Mucosa of rectum (tissue), 2 donors: ENCODE measurements at regions not wholly inside any gene's neighbourhood (a gene's known extent, or its start where the extent isn't known, plus 50 kb on each side); places are given as distances from the start of the nearest gene placed in this dataset.
"Not testable (repeated sequence)": the region's sequence is repeated elsewhere in the genome, so short reads cannot be mapped to it uniquely, and the experiment has no call there.

Experiments used
- H3K27ac ChIP-seq, 2 donors: one replicate each; pipeline ENCODE4 v1.7.0; 2013; ENCODE audit warnings: inconsistent platforms in 2 of 2, low read depth in 2 of 2, low read length in 2 of 2
- H3K27me3 ChIP-seq, 2 donors: one replicate each; pipeline ENCODE4 v1.7.0; 2013; ENCODE audit warnings: low read length in 2 of 2; ENCODE audit not compliant: control insufficient read depth in 2 of 2, insufficient read depth in 2 of 2
- H3K36me3 ChIP-seq, 2 donors: one replicate each; pipeline ENCODE4 v1.7.0; 2013; ENCODE audit warnings: low read length in 2 of 2; ENCODE audit not compliant: control insufficient read depth in 2 of 2, insufficient read depth in 2 of 2
- H3K4me1 ChIP-seq, 2 donors: one replicate each; pipeline ENCODE4 v1.7.0; 2013; ENCODE audit warnings: low read length in 2 of 2, mild to moderate bottlenecking in 1 of 2; ENCODE audit not compliant: control insufficient read depth in 2 of 2, insufficient read depth in 2 of 2
- H3K4me3 ChIP-seq, 2 donors: one replicate each; pipeline ENCODE4 v1.7.0; 2013; ENCODE audit warnings: low read length in 2 of 2
- H3K9ac ChIP-seq, 2 donors: one replicate each; pipeline ENCODE4 v1.7.0; 2013; ENCODE audit warnings: low read length in 2 of 2, low read depth in 1 of 2, mild to moderate bottlenecking in 1 of 2
- H3K9me3 ChIP-seq, 2 donors: one replicate each; pipeline ENCODE4 v1.7.0; 2013; ENCODE audit warnings: low read length in 2 of 2; ENCODE audit not compliant: control insufficient read depth in 2 of 2
- donor health status: healthy.
- donor health status: Normal muscosa, but diverticular disease.

DNA sequence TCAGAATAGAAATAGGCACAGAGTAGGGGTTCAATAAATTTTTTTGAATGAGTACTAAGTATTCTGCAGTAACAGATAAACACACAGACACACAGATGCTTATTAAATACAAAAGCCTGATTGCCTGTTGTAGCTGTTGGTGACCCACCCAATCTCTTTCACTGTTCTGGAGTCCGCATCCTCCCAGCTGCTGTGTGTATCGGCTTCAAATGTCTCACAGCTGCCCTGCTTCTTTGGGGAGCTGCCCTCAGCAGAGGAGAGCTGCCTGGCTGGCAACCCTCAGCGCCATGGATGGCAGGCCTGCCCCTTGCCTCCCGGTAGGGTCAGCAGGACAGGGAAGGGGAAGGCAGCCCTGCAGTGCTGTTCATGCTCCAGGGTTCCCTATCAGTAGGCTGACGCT is 50.5 kb upstream of the PRNP start:
- Histone ChIP-seq H3K27me3 (no peaks in the 10 kb centered on the region), H3K4me1 (no peaks in the 10 kb centered on the region), H3K9ac (no peak overlapping the region), H3K9me3 (no peaks in the 10 kb centered on the region), H3K27ac (no peak overlapping the region), H3K36me3 (no peaks in the 10 kb centered on the region), H3K4me3 (no peak overlapping the region)

GRCh38 chr20:4635342-4635741 is 50.9 kb upstream of the PRNP start:
- Histone ChIP-seq H3K4me1 (no peaks in the 10 kb centered on the region), H3K9ac (no peak overlapping the region), H3K36me3 (no peaks in the 10 kb centered on the region), H3K27me3 (no peaks in the 10 kb centered on the region), H3K27ac (no peak overlapping the region), H3K4me3 (no peak overlapping the region), H3K9me3 (no peaks in the 10 kb centered on the region)

- Histone ChIP-seq H3K27me3 (no peaks in the 10 kb centered on the region), H3K4me3 (no peak overlapping the region), H3K9ac (no peak overlapping the region), H3K36me3 (no peaks in the 10 kb centered on the region), H3K9me3 (no peaks in the 10 kb centered on the region), H3K27ac (no peak overlapping the region), H3K4me1 (no peaks in the 10 kb centered on the region)
Measured at GRCh38 chr20:4633780-4634179, 52.5 kb upstream of the PRNP start.

- Histone ChIP-seq H3K36me3 (no peaks in the 10 kb centered on the region), H3K27ac (no peak overlapping the region), H3K4me1 (no peaks in the 10 kb centered on the region), H3K9ac (no peak overlapping the region), H3K9me3 (no peaks in the 10 kb centered on the region), H3K4me3 (no peak overlapping the region), H3K27me3 (no peaks in the 10 kb centered on the region)
Measured at GRCh38 chr20:4633379-4633778, 52.9 kb upstream of the PRNP start.

DNA sequence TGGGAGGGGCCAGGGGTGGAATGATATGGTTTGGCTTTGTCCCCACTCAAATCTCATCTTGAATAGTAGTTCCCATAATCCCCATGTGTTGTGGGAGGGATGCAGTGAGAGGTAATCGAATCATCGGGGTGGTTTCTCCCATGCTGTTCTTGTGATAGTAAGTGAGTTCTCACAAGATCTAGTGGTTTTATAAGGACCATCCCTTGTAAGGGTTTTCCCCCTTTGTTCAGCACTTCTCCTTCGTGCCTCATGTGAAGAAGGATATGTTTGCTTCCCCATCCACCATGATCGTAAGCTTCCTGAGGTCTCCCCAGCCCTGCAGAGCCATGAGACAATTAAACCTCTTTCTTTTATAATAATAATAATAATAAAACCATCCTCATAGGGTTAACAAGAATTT is 53.4 kb upstream of the PRNP start:
- no peak overlapping the region for H3K9ac ChIP-seq
- H3K36me3 ChIP-seq = no peaks in the 10 kb centered on the region
- H3K27ac ChIP-seq = no peak overlapping the region
- no peak overlapping the region for H3K4me3 ChIP-seq
- no peaks in the 10 kb centered on the region for H3K27me3 ChIP-seq
- no peaks in the 10 kb centered on the region for H3K9me3 ChIP-seq
- H3K4me1 ChIP-seq = no peaks in the 10 kb centered on the region

- H3K9me3 ChIP-seq = no peaks in the 10 kb centered on the region
- H3K36me3 ChIP-seq = no peaks in the 10 kb centered on the region
- H3K9ac ChIP-seq = no peak overlapping the region
- no peaks in the 10 kb centered on the region for H3K4me1 ChIP-seq
- no peak overlapping the region for H3K4me3 ChIP-seq
- no peaks in the 10 kb centered on the region for H3K27me3 ChIP-seq
- H3K27ac ChIP-seq = no peak overlapping the region
Measured at GRCh38 chr20:4626228-4626627, 60.0 kb upstream of the PRNP start.

- H3K27me3 ChIP-seq = no peaks in the 10 kb centered on the region
- H3K36me3 ChIP-seq = no peaks in the 10 kb centered on the region
- H3K4me1 ChIP-seq = no peaks in the 10 kb centered on the region
- H3K9me3 ChIP-seq = no peaks in the 10 kb centered on the region
- no peak overlapping the region for H3K27ac ChIP-seq
- no peak overlapping the region for H3K9ac ChIP-seq
- H3K4me3 ChIP-seq = no peak overlapping the region
Measured at GRCh38 chr20:4625687-4626086, 60.6 kb upstream of the PRNP start.

DNA sequence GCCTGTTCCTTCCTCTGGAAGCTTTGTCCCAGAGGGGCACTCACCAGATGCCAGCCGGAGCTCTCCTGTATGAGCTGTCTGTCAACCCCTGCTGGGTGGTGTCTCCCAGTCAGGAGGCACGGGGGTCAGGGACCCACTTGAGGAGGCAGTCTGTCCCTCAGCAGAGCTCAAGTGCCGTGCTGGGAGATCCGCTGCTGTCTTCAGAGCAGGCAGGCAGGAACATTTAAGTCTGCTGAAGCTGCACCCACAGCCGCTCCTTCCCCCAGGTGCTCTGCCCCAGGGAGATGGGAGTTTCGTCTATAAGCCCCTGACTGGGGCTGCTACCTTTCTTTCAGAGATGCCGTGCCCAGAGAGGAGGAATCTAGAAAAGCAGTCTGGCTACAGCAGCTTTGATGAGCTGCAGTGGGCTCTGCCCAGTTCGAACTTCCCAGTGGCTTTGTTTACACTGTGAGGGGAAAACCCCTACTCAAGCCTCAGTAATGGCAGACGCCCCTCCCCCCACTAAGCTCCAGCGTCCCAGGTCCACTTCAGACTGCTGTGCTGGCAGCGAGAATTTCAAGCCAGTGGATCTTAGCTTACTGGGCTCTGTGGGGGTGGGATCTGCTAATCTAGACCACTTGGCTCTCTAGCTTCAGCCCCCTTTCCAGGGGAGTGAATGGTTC is 61.5 kb upstream of the PRNP start:
- not testable (repeated sequence) for H3K27ac ChIP-seq, H3K27me3 ChIP-seq, H3K4me1 ChIP-seq, H3K36me3 ChIP-seq, H3K4me3 ChIP-seq, H3K9me3 ChIP-seq, H3K9ac ChIP-seq

- not testable (repeated sequence) for H3K27me3 ChIP-seq, H3K9ac ChIP-seq
Measured at GRCh38 chr20:4619144-4619543, 67.1 kb upstream of the PRNP start.

DNA sequence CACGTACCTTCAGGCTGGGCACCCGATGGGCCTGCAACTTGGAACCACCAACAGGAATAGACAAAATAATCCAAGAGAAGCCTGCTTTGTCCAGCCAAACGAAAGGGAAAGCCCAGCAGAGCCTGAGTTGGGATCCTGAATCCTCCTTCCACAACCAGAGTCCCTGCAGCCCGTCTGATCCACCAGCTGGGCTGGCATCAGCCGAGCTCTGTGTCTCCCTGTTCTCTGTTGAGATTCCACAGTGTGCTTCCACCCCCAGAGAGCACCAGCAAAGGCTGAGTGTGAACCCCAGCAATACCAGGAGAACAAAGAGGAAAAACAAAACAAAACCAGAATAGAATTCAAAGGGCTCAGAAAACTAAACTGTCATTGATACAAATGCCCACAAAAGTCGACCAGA is 68.8 kb upstream of the PRNP start:
- Histone ChIP-seq H3K9me3 (no peaks in the 10 kb centered on the region), H3K9ac (no peak overlapping the region), H3K27me3 (no peaks in the 10 kb centered on the region), H3K36me3 (no peaks in the 10 kb centered on the region), H3K4me1 (no peaks in the 10 kb centered on the region), H3K4me3 (no peak overlapping the region), H3K27ac (no peak overlapping the region)

More at GRCh38 chr20:4619144-4619543, 67.1 kb upstream of the PRNP start:
- not testable (repeated sequence) for H3K36me3 ChIP-seq, H3K27ac ChIP-seq, H3K4me3 ChIP-seq, H3K9me3 ChIP-seq, H3K4me1 ChIP-seq

GRCh38 chr20:4617019-4617418 is 69.2 kb upstream of the PRNP start:
- H3K4me3 ChIP-seq = no peak overlapping the region
- no peaks in the 10 kb centered on the region for H3K9me3 ChIP-seq
- no peaks in the 10 kb centered on the region for H3K36me3 ChIP-seq
- H3K27me3 ChIP-seq = no peaks in the 10 kb centered on the region
- H3K9ac ChIP-seq = no peak overlapping the region
- H3K4me1 ChIP-seq = no peaks in the 10 kb centered on the region
- H3K27ac ChIP-seq = no peak overlapping the region
